22Rv1 (cell line): ENCODE measurements at regions not wholly inside any gene's neighbourhood (a gene's known extent, or its start where the extent isn't known, plus 50 kb on each side); places are given as distances from the start of the nearest gene placed in this dataset.

ENCODE experiments used
- CTCF ChIP-seq: fragments of 450-650 bp; IDR thresholded peaks from 2 replicates; pipeline ENCODE4 v1.5.1; 2017; ENCODE audit warnings: mild to moderate bottlenecking
- ZFX ChIP-seq: fragments of 450-650 bp; IDR thresholded peaks from 2 replicates; pipeline ENCODE4 v1.6.1; 2017; ENCODE audit warnings: antibody characterized with exemption, borderline replicate concordance

DNA sequence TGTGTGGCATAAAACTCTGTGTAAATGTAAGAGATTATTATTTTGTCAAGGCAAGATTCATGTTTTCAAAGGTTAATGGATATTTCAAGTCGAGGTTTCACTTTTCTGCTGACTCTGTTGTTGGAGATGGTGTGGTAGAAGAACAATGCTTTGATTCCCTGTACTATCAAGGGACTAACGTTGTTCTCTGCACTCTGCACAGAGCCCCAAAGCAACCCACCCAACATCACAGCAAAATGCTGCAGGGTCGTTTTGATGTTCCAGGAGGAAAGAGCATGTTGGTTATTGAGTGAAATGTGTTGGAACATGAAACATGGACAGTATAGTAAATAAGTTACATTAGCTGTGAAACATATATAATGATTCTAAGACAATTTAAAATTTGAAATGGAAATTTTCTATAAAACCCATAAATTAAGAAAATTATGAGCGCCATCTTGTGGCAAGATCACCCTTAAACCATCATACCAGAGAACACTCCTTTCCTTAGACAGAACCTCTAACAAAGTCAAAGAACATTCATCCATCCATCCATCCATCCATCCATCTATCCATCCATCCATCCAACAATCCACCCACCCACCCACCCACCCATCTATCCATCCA, 164.4 kb upstream of the ZBED5 start:
- TF ChIP-seq CTCF, result peak; percentile 47
- no peak for TF ChIP-seq ZFX
